ENCODE measurements at regions not wholly inside any gene's neighbourhood (a gene's known extent, or its start where the extent isn't known, plus 50 kb on each side); places are given as distances from the start of the nearest gene placed in this dataset.

DNA sequence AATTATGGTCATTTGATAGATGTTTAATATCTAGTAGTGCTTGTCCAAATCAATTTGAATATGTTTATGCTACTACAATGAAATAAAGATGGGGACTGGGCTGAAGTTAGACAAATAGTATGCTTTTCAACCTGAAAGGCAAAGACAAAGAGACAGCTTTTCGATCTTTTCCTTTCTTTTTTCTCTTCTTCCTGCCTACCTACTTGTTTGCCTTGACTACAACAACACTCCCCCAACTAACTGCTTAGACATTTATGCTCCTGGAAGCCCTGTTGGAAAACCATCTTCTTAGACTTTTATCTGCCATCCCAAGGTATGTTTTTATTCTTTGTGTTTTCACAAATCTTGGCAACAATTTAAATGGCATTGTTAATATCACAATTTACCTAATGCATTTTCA lies 374.4 kb upstream of the DDI1 start:
- no peak for TF ChIP-seq POLR2AphosphoS5 (IDR thresholded peaks at IDR 0.05)
- TF ChIP-seq POLR2A (IDR thresholded peaks at IDR 0.05): no peak
- TF ChIP-seq, protein P1, sequence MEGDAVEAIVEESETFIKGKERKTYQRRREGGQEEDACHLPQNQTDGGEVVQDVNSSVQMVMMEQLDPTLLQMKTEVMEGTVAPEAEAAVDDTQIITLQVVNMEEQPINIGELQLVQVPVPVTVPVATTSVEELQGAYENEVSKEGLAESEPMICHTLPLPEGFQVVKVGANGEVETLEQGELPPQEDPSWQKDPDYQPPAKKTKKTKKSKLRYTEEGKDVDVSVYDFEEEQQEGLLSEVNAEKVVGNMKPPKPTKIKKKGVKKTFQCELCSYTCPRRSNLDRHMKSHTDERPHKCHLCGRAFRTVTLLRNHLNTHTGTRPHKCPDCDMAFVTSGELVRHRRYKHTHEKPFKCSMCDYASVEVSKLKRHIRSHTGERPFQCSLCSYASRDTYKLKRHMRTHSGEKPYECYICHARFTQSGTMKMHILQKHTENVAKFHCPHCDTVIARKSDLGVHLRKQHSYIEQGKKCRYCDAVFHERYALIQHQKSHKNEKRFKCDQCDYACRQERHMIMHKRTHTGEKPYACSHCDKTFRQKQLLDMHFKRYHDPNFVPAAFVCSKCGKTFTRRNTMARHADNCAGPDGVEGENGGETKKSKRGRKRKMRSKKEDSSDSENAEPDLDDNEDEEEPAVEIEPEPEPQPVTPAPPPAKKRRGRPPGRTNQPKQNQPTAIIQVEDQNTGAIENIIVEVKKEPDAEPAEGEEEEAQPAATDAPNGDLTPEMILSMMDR (IDR thresholded peaks at IDR 0.05): no peak
- intact Hi-C loops (cut with DNase I; ENCODE audit: low total_unique reads): no loop called here
- Histone ChIP-seq H3K36me3 (no peaks in the 10 kb centered on the region), H3K27me3 (no peaks in the 10 kb centered on the region), H3K27ac (no peak overlapping the region), H3K9me3 (no peaks in the 10 kb centered on the region), H3K4me3 (no peak overlapping the region), H3K4me1 (no peaks in the 10 kb centered on the region)
- no peak for DNase-seq (ENCODE audit: low spot score in 2 of 2)

DNA sequence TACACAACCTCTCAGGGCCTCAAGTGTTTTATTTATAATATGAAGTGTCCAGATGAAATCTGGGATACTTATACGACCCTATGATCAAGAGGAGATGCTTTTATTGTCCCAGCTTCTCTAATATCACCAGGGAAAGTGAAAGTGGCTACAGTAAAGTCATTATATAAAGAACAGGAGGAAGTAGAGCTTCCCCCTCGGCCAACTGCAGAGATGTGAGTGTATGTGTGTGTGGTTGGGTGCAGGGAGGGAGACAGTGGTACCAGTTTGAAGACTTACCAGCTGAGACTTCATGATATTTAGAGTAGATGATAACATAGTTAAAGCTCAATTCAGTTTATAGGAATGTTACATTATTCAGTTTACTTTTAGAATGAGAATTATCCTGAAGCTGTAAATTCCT lies 373.6 kb upstream of the DDI1 start:
- TF ChIP-seq, protein P1 (IDR thresholded peaks at IDR 0.05): no peak
- TF ChIP-seq POLR2A (IDR thresholded peaks at IDR 0.05) (no peak), POLR2AphosphoS5 (IDR thresholded peaks at IDR 0.05) (no peak)
- H3K27ac ChIP-seq: no peak overlapping the region
- H3K4me1 ChIP-seq: no peaks in the 10 kb centered on the region
- H3K4me3 ChIP-seq: no peak overlapping the region
- no peaks in the 10 kb centered on the region for H3K36me3 ChIP-seq
- no peaks in the 10 kb centered on the region for H3K9me3 ChIP-seq
- H3K27me3 ChIP-seq: no peaks in the 10 kb centered on the region
- intact Hi-C loops (cut with DNase I; ENCODE audit: low total_unique reads): no loop called here
- DNase-seq (ENCODE audit: low spot score in 2 of 2): no peak

DNA sequence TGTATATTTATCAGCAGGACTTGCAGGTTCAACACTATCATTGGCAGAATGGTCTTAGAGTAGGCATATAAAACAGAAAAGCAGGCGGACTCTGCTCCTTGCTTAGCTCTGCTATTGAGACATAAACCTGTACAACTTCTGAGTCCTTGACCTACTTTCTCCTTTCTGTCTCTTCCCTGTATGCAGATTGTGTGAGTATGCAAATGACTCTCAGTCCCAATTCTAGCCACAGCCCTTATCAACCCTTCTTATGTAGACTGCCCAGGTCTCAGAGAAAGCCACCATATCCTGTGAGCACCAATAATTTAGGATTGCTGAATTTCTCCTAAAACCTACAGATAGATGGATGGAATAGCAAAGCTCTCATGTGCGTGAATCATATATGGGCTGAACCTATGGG lies 367.6 kb upstream of the DDI1 start:
- Histone ChIP-seq H3K4me3 (no peak overlapping the region), H3K27me3 (no peaks in the 10 kb centered on the region), H3K36me3 (no peaks in the 10 kb centered on the region), H3K9me3 (no peaks in the 10 kb centered on the region), H3K27ac (no peak overlapping the region), H3K4me1 (no peaks in the 10 kb centered on the region)
- TF ChIP-seq POLR2A (IDR thresholded peaks at IDR 0.05) (no peak), POLR2AphosphoS5 (IDR thresholded peaks at IDR 0.05) (no peak)
- TF ChIP-seq, protein P1 (IDR thresholded peaks at IDR 0.05): no peak
- DNase-seq (ENCODE audit: low spot score in 2 of 2): no peak
- intact Hi-C loops (cut with DNase I; ENCODE audit: low total_unique reads): no loop called here

DNA sequence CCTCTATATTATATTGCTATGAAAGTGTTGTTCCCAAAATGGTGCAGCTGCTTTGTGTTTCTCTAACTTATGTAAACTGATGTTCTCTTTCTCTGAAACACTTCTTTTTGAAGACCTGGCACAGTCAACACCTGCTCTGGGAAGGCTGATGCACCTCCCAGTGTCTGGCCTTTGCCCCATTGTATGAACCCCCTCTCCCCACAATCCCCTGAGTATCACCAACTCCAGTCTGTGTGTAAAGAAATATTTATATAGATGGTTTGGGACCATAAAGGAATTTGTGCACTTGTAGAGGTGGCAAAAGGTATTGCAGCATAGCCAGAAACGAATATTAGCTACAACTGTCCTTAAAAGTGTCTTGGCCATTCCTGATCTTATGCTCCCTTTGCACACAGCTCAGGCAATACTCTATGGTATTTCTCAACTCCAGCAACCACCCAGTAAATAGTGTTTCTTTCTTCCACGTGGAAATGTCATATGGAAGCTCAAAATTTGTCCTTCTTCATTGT lies 365.2 kb upstream of the DDI1 start:
- no peaks in the 10 kb centered on the region for H3K27me3 ChIP-seq
- intact Hi-C loops (cut with DNase I; ENCODE audit: low total_unique reads): no loop called here
- H3K4me3 ChIP-seq: no peak overlapping the region
- TF ChIP-seq POLR2A (IDR thresholded peaks at IDR 0.05) (no peak), POLR2AphosphoS5 (IDR thresholded peaks at IDR 0.05) (no peak)
- TF ChIP-seq, protein P1 (IDR thresholded peaks at IDR 0.05): no peak
- no peaks in the 10 kb centered on the region for H3K4me1 ChIP-seq
- H3K36me3 ChIP-seq: no peaks in the 10 kb centered on the region
- DNase-seq (ENCODE audit: low spot score in 2 of 2): no peak
- H3K27ac ChIP-seq: no peak overlapping the region
- H3K9me3 ChIP-seq: no peaks in the 10 kb centered on the region

DNA sequence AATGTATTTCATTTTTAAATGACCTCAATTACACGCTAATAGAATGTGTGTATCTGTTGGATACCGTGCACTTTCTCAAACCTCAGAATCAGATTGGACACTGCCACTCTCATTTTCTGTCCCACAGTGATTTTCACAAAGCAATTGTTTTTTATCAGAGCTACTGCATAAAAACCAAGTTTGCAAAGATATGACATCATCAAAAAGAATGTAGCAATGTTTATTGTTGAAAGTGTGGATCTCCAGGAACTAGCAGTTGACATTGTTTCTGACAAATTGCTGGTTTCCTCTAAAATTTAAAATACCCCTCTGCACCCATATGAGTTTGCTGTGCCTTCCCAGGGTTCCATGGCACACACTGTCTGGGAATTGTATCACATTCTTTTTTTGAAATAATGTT lies 362.7 kb upstream of the DDI1 start:
- Histone ChIP-seq H3K9me3 (no peaks in the 10 kb centered on the region), H3K4me3 (no peak overlapping the region), H3K27me3 (no peaks in the 10 kb centered on the region), H3K4me1 (no peaks in the 10 kb centered on the region), H3K36me3 (no peaks in the 10 kb centered on the region), H3K27ac (no peak overlapping the region)
- intact Hi-C loops (cut with DNase I; ENCODE audit: low total_unique reads): no loop called here
- no peak for TF ChIP-seq POLR2AphosphoS5 (IDR thresholded peaks at IDR 0.05)
- no peak for TF ChIP-seq POLR2A (IDR thresholded peaks at IDR 0.05)
- TF ChIP-seq, protein P1 (IDR thresholded peaks at IDR 0.05): no peak
- DNase-seq (ENCODE audit: low spot score in 2 of 2): no peak
